ENCODE measurements at regions not wholly inside any gene's neighbourhood (a gene's known extent, or its start where the extent isn't known, plus 50 kb on each side); places are given as distances from the start of the nearest gene placed in this dataset.

DNA sequence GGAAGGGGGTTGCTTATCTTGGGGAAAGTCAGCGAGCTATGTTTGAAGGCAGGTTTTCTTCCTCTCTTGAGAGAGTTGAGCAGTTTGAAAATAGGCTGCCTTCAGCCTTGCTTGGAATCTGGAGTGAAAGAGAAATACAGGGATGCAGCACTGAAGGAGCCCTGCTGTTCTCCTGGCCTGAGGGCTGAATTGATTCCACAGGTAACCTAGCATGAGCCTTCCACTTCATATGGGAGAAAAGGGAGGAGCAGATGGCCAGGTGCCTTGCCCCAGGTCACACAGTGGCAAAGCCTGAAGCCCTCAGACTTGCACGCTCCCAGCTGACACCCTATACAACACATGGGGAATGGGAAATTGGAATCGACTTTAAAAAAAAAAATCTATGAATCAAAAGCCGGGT, 88.0 kb upstream of the WLS start:
- intact Hi-C loops (cut with micrococcal nuclease) = no loop called here
- no peak for TF ChIP-seq EZH2 (IDR thresholded peaks at IDR 0.05; ENCODE audit: borderline replicate concordance, insufficient read depth, low read depth, low read length, poor library complexity, severe bottlenecking)
- TF ChIP-seq, protein P1, sequence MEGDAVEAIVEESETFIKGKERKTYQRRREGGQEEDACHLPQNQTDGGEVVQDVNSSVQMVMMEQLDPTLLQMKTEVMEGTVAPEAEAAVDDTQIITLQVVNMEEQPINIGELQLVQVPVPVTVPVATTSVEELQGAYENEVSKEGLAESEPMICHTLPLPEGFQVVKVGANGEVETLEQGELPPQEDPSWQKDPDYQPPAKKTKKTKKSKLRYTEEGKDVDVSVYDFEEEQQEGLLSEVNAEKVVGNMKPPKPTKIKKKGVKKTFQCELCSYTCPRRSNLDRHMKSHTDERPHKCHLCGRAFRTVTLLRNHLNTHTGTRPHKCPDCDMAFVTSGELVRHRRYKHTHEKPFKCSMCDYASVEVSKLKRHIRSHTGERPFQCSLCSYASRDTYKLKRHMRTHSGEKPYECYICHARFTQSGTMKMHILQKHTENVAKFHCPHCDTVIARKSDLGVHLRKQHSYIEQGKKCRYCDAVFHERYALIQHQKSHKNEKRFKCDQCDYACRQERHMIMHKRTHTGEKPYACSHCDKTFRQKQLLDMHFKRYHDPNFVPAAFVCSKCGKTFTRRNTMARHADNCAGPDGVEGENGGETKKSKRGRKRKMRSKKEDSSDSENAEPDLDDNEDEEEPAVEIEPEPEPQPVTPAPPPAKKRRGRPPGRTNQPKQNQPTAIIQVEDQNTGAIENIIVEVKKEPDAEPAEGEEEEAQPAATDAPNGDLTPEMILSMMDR (IDR thresholded peaks at IDR 0.05) = no peak
- Histone ChIP-seq H4K20me1 (ENCODE audit: control insufficient read depth, insufficient read depth, low read length, poor library complexity, severe bottlenecking) (no peaks in the 10 kb centered on the region), H3K9ac (ENCODE audit: low read length) (no peak overlapping the region), H3K9me3 (ENCODE audit: control extremely low read depth in 1 of 3, control insufficient read depth in 2 of 3, insufficient read depth in 1 of 3, low read length in 2 of 3) (no peaks in the 10 kb centered on the region), H3K27me3 (replicated peaks in 1 of 4; ENCODE audit: control extremely low read depth in 1 of 4, control insufficient read depth in 3 of 4, insufficient read depth in 4 of 4, low read length in 3 of 4) (no peaks in the 10 kb centered on the region), H3K36me3 (replicated peaks in 1 of 2; ENCODE audit: control extremely low read depth in 1 of 2, control insufficient read depth in 1 of 2, extremely low read depth in 1 of 2, insufficient read depth in 2 of 2, low read length in 1 of 2) (no peaks in the 10 kb centered on the region), H3K79me2 (ENCODE audit: control insufficient read depth, insufficient read depth, low read length) (no peaks in the 10 kb centered on the region), H3K4me3 (ENCODE audit: control extremely low read depth in 1 of 5, extremely low read depth in 1 of 5, insufficient read depth in 1 of 5, low read depth in 2 of 5, low read length in 4 of 5) (no peak overlapping the region), H3K4me1 (ENCODE audit: control insufficient read depth in 2 of 2, insufficient read depth in 2 of 2, low read length in 2 of 2) (no peaks in the 10 kb centered on the region), H3K27ac (ENCODE audit: low read length in 2 of 2) (no peak overlapping the region), H2AFZ (ENCODE audit: insufficient read depth, low read depth, low read length, poor library complexity, severe bottlenecking) (no peak overlapping the region), H3K4me2 (replicated peaks; ENCODE audit: low read depth, low read length, poor library complexity, severe bottlenecking) (no peak overlapping the region)
- ATAC-seq (ENCODE audit: low read depth) = no peak
- ChIA-PET POLR2A (no interaction called here), CTCF (no interaction called here)
- no peak for DNase-seq
- H3K4me1 Mint-ChIP-seq = no peaks in the 10 kb centered on the region
- H3K27ac Mint-ChIP-seq = no peak overlapping the region
- peaks cover 4% of the 10 kb centered on the region for H3K27me3 Mint-ChIP-seq
- H3K9me3 Mint-ChIP-seq (ENCODE audit: insufficient read depth) = no peaks in the 10 kb centered on the region
- WGBS (ENCODE audit: insufficient coverage) = 93% methylated on average over 1 of the region's 4 CpGs
- H3K4me3 Mint-ChIP-seq = no peak overlapping the region

DNA sequence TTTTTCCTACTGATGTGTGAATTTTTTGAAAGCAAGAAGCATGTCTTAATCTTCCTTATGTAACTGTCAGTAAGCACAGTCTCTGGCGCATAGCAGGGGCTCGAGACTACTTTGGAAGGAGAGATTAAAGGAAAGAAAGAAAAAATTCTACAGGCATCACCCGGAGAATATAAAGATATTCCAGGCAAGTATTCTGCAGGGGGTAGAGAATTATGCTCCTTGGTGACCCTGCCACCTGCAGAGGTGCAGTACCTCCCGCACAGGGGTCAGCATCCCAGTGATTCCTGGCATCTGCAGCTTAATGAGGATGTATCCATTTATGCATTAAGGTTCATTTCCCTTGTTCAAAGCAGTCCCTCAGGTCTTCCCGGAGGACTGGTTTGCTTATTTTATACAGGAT, 87.6 kb upstream of the WLS start:
- H3K27me3 ChIP-seq (replicated peaks in 1 of 4; ENCODE audit: control extremely low read depth in 1 of 4, control insufficient read depth in 3 of 4, insufficient read depth in 4 of 4, low read length in 3 of 4) = no peaks in the 10 kb centered on the region
- TF ChIP-seq, protein P1 (IDR thresholded peaks at IDR 0.05) = no peak
- no peak for TF ChIP-seq EZH2 (IDR thresholded peaks at IDR 0.05; ENCODE audit: borderline replicate concordance, insufficient read depth, low read depth, low read length, poor library complexity, severe bottlenecking)
- no peak for ATAC-seq (ENCODE audit: low read depth)
- no peak overlapping the region for H3K4me3 Mint-ChIP-seq
- H4K20me1 ChIP-seq (ENCODE audit: control insufficient read depth, insufficient read depth, low read length, poor library complexity, severe bottlenecking) = no peaks in the 10 kb centered on the region
- H3K27me3 Mint-ChIP-seq = peaks cover 2% of the 10 kb centered on the region
- H3K9me3 Mint-ChIP-seq (ENCODE audit: insufficient read depth) = no peaks in the 10 kb centered on the region
- no peak overlapping the region for H3K4me3 ChIP-seq (ENCODE audit: control extremely low read depth in 1 of 5, extremely low read depth in 1 of 5, insufficient read depth in 1 of 5, low read depth in 2 of 5, low read length in 4 of 5)
- H3K36me3 ChIP-seq (replicated peaks in 1 of 2; ENCODE audit: control extremely low read depth in 1 of 2, control insufficient read depth in 1 of 2, extremely low read depth in 1 of 2, insufficient read depth in 2 of 2, low read length in 1 of 2) = no peaks in the 10 kb centered on the region
- intact Hi-C loops (cut with micrococcal nuclease) = no loop called here
- no peak for DNase-seq
- no peak overlapping the region for H3K4me2 ChIP-seq (replicated peaks; ENCODE audit: low read depth, low read length, poor library complexity, severe bottlenecking)
- H2AFZ ChIP-seq (ENCODE audit: insufficient read depth, low read depth, low read length, poor library complexity, severe bottlenecking) = no peak overlapping the region
- H3K9me3 ChIP-seq (ENCODE audit: control extremely low read depth in 1 of 3, control insufficient read depth in 2 of 3, insufficient read depth in 1 of 3, low read length in 2 of 3) = no peaks in the 10 kb centered on the region
- H3K79me2 ChIP-seq (ENCODE audit: control insufficient read depth, insufficient read depth, low read length) = no peaks in the 10 kb centered on the region
- no peak overlapping the region for H3K27ac Mint-ChIP-seq
- ChIA-PET CTCF (no interaction called here), POLR2A (no interaction called here)
- H3K9ac ChIP-seq (ENCODE audit: low read length) = no peak overlapping the region
- no peaks in the 10 kb centered on the region for H3K4me1 Mint-ChIP-seq
- no peak overlapping the region for H3K27ac ChIP-seq (ENCODE audit: low read length in 2 of 2)
- H3K4me1 ChIP-seq (ENCODE audit: control insufficient read depth in 2 of 2, insufficient read depth in 2 of 2, low read length in 2 of 2) = no peaks in the 10 kb centered on the region
- WGBS (ENCODE audit: insufficient coverage) = 68% methylated on average over 3 of the region's 5 CpGs

All from B cell (primary cell).